Ovary (tissue), 3 donors: ENCODE measurements at regions not wholly inside any gene's neighbourhood (a gene's known extent, or its start where the extent isn't known, plus 50 kb on each side); places are given as distances from the start of the nearest gene placed in this dataset.
"Not testable (repeated sequence)": the region's sequence is repeated elsewhere in the genome, so short reads cannot be mapped to it uniquely, and the experiment has no call there.

Experiments
- CTCF ChIP-seq, 3 donors: fragments of 450-650 bp in 2 of 3; fragments of 200-600 bp in 1 of 3; IDR thresholded peaks; one replicate each; pipeline versions ENCODE4 v1.5.1 to v1.8.0; 2016 to 2022; ENCODE audit warnings: antibody characterized with exemption in 3 of 3, mild to moderate bottlenecking in 1 of 3
- EP300 ChIP-seq: sonication (generic); formaldehyde crosslinking; IDR thresholded peaks from one replicate; pipeline ENCODE4 v1.6.1; 2017; ENCODE audit warnings: antibody characterized with exemption
- donor health status: DM: no; HTN: no; CAD: no.

GRCh38 chr14:106338775-106339174, 812.4 kb downstream of the TMEM121 start:
- not testable (repeated sequence) for TF ChIP-seq EP300; CTCF (IDR thresholded peaks at IDR 0.05)
